ENCODE measurements at regions not wholly inside any gene's neighbourhood (a gene's known extent, or its start where the extent isn't known, plus 50 kb on each side); places are given as distances from the start of the nearest gene placed in this dataset.
"Not testable (repeated sequence)": the region's sequence is repeated elsewhere in the genome, so short reads cannot be mapped to it uniquely, and the experiment has no call there.

GRCh38 chr7:132029369-132030085, 473.1 kb upstream of the PODXL start:
- no peak for DNase-seq

DNA sequence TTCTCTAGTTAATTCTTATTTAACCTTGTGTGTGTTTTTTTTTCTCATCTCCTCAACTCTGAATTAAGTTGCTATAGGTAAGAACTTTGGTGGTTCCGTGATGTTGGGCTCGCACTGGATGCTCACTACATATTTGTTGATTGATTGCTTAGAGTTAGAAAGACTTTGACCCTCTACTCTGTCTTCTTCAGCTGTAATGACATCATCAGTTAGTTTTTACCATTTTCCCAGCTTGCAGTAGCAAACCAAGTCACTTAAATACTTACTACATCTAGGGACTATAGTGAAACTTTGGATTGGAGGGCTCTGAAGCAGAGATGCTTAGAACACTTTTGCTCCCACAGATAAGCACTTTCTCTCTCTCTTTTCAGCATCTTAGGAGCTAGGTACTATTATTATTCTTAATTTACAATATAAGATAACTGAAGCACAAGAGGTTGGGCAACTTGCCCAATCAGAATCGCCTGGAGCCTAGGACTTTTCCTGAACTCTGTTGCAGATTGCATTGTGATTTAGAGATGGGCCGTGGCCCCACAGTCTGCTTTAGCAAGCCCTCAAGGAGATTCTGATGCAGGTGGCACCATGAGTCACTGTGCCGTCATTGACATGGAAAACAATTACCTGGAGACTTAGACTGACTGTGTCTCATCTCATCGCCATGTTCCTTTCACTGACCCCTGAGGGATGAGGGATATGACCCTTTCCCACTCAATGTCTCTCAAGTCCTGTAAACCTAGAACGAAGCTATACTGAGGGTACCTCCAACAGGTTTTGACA, 471.9 kb upstream of the PODXL start:
- DNase-seq: no peak

- no peak for DNase-seq
Observed at GRCh38 chr7:132024290-132024689, 467.9 kb upstream of the PODXL start.

DNA sequence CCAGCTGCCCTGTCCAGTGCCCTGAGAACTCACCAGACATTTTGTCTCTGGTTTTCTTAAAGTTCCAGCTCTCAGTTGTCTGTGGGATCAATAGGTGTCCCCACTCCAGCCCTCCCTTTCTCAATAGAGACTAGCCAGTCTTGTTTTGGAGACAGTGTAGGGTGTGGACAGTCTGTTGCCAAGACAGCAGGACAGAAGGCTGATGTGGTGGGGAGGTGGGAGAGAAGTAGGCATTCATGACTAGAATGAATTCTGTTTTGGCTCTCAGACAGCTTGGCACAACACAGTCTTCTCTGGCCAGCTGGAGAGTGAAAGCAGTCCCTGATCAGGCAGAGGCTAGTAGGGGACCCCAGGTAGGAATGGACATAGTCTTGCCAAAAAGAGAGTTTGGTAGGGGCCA, 467.0 kb upstream of the PODXL start:
- no peak for DNase-seq

DNA sequence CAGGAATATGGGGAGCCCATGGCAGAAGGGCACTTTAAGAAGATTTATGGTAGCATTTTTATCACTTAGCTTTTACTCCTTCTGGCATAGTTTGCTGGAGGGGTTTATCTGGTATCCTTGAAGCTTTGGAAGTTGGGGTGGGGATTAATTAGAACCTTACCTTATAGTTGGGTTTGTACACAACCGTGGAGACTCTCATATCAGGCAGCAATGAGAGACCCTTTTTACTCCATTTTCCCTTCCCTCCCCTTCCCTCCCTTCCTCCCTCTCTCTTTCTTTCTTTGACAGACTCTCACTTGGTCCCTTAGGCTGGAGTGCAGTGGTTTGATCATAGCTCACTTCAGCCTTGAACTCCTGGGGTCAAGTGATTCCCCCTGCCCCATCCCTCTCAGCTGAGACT, 465.8 kb upstream of the PODXL start:
- no peak for DNase-seq

DNA sequence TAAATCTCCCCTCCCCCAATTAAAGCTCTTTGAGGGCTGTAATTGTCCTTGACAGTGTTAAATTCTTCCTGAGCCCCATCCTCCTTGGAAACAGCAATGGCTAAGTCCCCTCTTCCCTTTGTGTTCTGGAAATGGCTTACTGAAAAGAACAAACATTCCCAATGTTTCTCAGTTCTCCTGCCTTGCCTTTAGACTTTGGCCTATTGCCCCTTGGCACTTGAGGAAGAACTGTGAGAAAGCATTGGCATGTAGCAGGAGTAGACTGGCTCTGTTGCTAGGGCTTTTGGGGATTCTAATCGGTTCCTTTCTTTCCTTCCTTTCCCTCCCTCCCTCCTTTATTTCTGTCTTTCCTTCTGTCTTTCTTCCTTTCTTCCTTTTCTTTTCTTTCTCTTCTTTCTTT, 463.3 kb upstream of the PODXL start:
- DNase-seq: no peak

DNA sequence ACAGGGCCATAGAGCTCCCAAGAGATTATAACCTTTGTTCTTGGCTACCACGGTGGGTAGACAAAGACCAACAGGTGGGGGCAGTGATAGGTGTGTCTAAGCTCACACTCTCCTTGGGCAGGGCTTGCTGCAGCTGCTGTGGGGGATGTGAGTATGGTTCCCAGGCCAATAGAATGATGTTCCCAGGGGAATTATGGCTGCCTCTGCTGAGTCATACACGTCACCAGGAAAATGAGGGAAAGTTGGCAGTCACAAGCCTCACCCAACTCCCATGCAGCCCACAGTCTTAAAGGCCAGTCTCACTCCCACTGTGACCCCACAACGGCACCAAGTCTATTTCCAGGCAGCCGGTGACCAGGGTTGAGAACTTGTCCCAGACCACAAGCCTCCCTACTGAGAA, 453.4 kb upstream of the PODXL start:
- DNase-seq: no peak

DNA sequence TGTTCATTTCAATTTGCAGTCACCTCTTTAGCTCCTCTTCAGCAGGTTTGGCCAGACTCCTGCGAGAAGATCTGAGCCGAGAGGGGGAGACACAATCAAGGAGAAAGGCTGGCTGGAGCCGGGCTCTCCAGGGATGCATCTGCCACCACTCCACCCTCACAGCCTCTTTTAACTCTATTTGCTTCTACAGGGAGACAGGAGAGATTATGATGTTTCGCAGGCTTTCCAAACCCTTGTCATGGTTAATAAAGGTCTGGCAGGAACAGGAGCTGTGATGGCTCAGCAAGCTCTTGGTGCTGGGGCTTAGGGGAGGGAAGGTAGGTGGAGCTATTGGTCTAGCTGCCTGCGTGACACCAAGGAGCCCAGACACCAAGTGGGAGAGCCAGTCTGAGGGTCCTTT, 448.1 kb upstream of the PODXL start:
- DNase-seq: no peak

DNA sequence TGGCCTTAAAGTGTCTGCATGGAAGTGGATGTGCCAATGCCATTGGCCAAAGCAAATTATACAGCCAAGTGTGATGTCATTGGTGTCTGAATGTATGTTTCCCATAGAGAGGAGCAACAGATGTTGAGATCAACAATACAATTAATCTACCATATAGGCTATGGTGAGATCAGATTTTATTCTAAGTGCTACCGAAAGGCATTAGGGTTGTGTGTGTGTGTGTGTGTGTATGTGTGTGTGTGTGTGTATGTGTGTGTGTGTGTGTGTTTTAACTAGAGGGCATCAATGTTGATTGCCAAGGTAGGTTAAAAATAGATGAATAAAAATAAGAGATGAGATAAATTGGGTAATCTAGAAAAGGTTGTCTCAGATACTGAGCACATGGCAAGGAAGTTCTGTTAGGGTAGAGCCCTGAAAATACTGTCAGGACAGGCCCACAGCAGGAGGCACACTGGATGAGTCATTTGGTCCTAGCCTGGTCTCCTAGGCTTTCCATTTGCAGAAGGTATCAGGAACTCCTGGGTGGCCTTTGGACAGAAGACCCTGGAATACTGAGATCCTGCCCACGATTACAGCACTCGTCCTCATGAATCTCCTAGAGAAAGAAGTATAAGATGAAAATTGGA, 446.0 kb upstream of the PODXL start:
- no peak for DNase-seq

GRCh38 chr7:132001146-132001545, 444.7 kb upstream of the PODXL start:
- no peak for DNase-seq

GRCh38 chr7:131999193-131999592, 442.8 kb upstream of the PODXL start:
- no peak for DNase-seq

- no peak for DNase-seq
Observed at GRCh38 chr7:131995324-131995723, 438.9 kb upstream of the PODXL start.

GRCh38 chr7:131981069-131981468, 424.6 kb upstream of the PODXL start:
- DNase-seq: not testable (repeated sequence)

- not testable (repeated sequence) for DNase-seq
Observed at GRCh38 chr7:131978118-131978517, 421.7 kb upstream of the PODXL start.

- DNase-seq: no peak
Observed at GRCh38 chr7:131976411-131976810, 420.0 kb upstream of the PODXL start.

- no peak for DNase-seq
Observed at GRCh38 chr7:131974671-131975070, 418.2 kb upstream of the PODXL start.

GRCh38 chr7:131972251-131972650, 415.8 kb upstream of the PODXL start:
- no peak for DNase-seq

- DNase-seq: no peak
Observed at GRCh38 chr7:131970602-131971001, 414.2 kb upstream of the PODXL start.

GRCh38 chr7:131969560-131969959, 413.1 kb upstream of the PODXL start:
- DNase-seq: no peak

- no peak for DNase-seq
Observed at GRCh38 chr7:131967216-131967730, 410.8 kb upstream of the PODXL start.

DNA sequence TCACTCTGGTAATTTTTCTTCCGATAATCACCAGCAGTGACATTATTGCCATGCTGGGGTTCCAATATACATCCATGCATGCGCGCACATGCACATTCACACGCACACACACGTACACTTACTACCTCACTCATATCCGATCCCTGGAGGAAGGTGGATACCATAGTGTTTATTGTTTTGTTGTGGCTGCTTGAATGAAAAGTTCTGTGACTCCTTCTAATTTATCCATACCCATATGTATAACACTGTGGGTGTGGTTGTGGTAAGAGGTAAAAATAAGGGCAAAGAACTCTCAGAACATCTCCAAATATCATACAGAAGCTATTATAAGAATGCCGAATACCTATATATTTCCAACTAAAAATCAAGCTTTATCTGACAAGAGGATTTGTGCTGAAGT, 407.8 kb upstream of the PODXL start:
- no peak for DNase-seq

- no peak for DNase-seq
Observed at GRCh38 chr7:131961054-131961680, 404.7 kb upstream of the PODXL start.

GRCh38 chr7:131959106-131959812, 402.8 kb upstream of the PODXL start:
- DNase-seq: no peak
